Fibroblast of mammary gland (primary cell): ENCODE measurements at regions not wholly inside any gene's neighbourhood (a gene's known extent, or its start where the extent isn't known, plus 50 kb on each side); places are given as distances from the start of the nearest gene placed in this dataset.
A peak's percentile ranks its signal among the peaks of the same experiment; 100 is the strongest.

Experiments used
- DNase-seq: peaks from one replicate; pipeline ENCODE4 v3.0.0-alpha.2; 2010; ENCODE audit warnings: low read depth
- H3K4me3 ChIP-seq: 2 replicates; pipeline ENCODE4 v1.5.1; 2011; ENCODE audit warnings: low read depth, mild to moderate bottlenecking, low read length, moderate library complexity; ENCODE audit not compliant: control insufficient read depth
- TF ChIP-seq, protein P1 (sequence below): conservative IDR thresholded peaks from 2 replicates; pipeline ENCODE4 v1.5.1; 2011; ENCODE audit warnings: low read depth, low read length, inconsistent platforms; ENCODE audit not compliant: control insufficient read depth, insufficient read depth

DNA sequence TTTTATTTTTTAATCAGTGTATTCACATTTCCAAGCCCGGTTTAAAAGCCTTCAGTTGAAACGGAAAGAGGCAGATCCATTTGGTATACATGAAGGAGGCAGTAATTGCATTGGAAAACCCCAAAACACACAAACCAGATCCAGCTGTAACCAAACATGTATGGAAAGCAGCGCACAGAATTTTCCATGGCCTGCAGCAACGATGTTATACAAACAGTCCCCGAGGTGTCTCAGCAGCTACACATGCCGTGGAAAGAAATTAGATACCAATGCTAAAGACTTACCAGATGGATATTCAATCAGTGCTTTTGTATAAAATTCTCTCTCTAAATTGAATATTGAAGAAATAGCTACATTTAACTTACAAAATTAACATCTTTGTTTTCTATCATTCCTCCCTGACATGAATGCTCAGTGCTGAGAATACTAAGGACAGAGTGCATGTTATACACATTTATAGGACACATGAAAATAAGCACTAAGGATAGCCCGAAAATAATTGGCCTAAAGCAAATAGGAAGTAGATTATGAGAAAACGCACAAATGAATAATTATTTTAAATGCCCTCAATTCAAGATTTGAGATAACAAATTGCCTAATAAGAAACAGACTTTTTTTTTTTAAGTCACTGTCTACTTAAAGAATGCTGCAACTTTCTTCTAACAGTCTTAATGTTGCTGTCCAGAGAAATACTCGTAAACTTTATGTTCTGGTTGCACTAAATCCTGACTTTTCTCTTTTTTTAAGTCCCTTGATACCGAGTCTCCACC lies 713.1 kb downstream of the HDGFL1 start:
- TF ChIP-seq, protein P1, sequence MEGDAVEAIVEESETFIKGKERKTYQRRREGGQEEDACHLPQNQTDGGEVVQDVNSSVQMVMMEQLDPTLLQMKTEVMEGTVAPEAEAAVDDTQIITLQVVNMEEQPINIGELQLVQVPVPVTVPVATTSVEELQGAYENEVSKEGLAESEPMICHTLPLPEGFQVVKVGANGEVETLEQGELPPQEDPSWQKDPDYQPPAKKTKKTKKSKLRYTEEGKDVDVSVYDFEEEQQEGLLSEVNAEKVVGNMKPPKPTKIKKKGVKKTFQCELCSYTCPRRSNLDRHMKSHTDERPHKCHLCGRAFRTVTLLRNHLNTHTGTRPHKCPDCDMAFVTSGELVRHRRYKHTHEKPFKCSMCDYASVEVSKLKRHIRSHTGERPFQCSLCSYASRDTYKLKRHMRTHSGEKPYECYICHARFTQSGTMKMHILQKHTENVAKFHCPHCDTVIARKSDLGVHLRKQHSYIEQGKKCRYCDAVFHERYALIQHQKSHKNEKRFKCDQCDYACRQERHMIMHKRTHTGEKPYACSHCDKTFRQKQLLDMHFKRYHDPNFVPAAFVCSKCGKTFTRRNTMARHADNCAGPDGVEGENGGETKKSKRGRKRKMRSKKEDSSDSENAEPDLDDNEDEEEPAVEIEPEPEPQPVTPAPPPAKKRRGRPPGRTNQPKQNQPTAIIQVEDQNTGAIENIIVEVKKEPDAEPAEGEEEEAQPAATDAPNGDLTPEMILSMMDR, result no peak
- no peak for DNase-seq

GRCh38 chr6:23293653-23294052 lies 724.3 kb downstream of the HDGFL1 start:
- no peak overlapping the region for H3K4me3 ChIP-seq
- TF ChIP-seq, protein P1, result no peak
- DNase-seq, result no peak

More for the DNA sequence above, 713.1 kb downstream of the HDGFL1 start:
- no peak overlapping the region for H3K4me3 ChIP-seq

GRCh38 chr6:23301556-23301955 lies 732.2 kb downstream of the HDGFL1 start:
- DNase-seq, result peak; percentile 3
- no peak overlapping the region for H3K4me3 ChIP-seq
- TF ChIP-seq, protein P1, result no peak

GRCh38 chr6:23302514-23302913 lies 733.1 kb downstream of the HDGFL1 start:
- TF ChIP-seq, protein P1, result no peak
- no peak for DNase-seq
- no peak overlapping the region for H3K4me3 ChIP-seq

DNA sequence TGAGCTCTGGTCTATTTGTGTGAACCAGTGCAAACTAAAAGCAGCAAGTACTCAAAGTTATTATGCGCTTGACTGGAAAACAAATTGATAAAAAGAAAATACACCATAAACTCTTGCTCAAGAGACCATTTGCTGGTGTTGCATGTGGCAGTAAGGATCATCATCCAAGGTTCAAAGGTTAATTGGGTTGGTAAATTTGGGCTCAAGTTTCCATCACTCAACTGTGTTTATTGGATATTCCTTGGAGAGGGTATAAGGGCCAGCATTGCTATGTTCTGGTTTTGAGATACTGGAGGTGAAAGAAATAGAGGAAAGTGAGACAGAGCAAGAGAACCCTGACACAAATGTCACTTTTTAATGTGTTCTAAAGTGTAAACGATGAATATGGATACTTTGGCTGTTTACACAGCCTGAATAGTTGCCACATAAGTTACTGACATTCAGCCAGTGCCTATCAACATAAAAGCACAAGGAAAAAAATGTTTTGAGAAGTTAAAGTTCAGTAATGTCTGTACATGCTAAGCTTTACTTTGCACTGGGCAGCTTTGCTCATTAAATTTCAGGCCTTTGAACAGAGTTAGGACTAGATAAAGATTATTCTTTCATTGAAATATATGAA lies 736.1 kb downstream of the HDGFL1 start:
- no peak overlapping the region for H3K4me3 ChIP-seq
- TF ChIP-seq, protein P1, result no peak
- DNase-seq, result no peak

GRCh38 chr6:23306251-23306950 lies 737.0 kb downstream of the HDGFL1 start:
- no peak for DNase-seq
- no peak overlapping the region for H3K4me3 ChIP-seq
- TF ChIP-seq, protein P1, result no peak
